Keratinocyte (primary cell): ENCODE measurements at regions not wholly inside any gene's neighbourhood (a gene's known extent, or its start where the extent isn't known, plus 50 kb on each side); places are given as distances from the start of the nearest gene placed in this dataset.

Source experiments
- CTCF ChIP-seq, 3 experiments: IDR thresholded peaks in 1 of 3; conservative IDR thresholded peaks in 1 of 3; optimal IDR thresholded peaks in 1 of 3; 2 replicates in 2 of 3; 3 replicates in 1 of 3; pipeline versions ENCODE3 to v1.5.1; 2011; ENCODE audit warnings: low read length in 3 of 3, mild to moderate bottlenecking in 3 of 3, moderate library complexity in 2 of 3, control low read depth in 1 of 3, inconsistent platforms in 1 of 3; ENCODE audit not compliant: insufficient read depth in 2 of 3; ENCODE audit errors: extremely low read depth in 1 of 3
- EZH2 ChIP-seq: IDR thresholded peaks from one replicate; pipeline ENCODE4 v1.6.1; 2012; ENCODE audit warnings: inconsistent platforms, mild to moderate bottlenecking, low read length, moderate library complexity

DNA sequence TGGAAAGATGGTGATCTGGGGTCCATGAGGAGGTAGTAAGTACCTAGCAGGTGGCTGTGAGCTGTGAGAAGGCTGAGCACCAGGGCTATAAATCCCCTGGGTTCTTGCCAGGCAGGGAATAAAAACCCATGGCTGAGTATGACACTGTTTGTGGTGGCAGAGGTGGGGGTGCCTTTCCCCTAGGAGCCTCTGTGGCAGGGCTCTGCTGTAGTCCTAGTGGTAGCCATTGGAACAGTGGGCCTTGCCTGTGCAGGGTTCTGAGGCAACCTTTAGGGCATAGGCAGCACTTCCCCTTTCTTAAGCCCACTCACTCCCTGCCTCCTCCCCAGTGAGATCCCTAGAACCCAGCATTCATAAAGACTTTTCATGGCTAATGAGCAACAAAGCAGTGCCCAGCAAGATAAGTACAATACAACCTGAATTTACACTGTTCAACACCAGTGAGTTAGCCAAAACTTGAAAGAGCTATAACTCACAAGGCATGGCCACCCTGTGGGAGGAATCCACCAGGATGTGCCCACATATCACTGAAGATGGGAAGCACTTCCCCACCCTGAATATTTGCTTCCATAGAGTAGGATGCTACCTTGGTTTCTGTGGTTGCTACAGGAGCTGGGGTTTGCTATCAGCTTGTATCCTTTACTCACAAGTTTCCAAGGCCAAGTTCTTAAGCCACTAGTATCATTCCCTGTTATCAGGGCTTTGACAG lies 100.9 kb upstream of the NEUROD1 start:
- TF ChIP-seq CTCF (optimal IDR thresholded peaks at IDR 0.05 in 1 of 3, IDR thresholded peaks at IDR 0.05 in 1 of 3, conservative IDR thresholded peaks at IDR 0.05 in 1 of 3; ENCODE audit: extremely low read depth in 1 of 3, insufficient read depth in 2 of 3, low read length in 3 of 3) (peak in 1 of 3 experiments; percentile 7), EZH2 (no peak)
